Stimulated activated naive CD8-positive, alpha-beta T cell treated with anti-CD3 and anti-CD28 coated beads, Interleukin-15, Interleukin-2, amounts not matched to agents 100 U/mL and 50 U/mL, for 24 hours (primary cell): ENCODE measurements at regions not wholly inside any gene's neighbourhood (a gene's known extent, or its start where the extent isn't known, plus 50 kb on each side); places are given as distances from the start of the nearest gene placed in this dataset.
"Not testable (repeated sequence)": the region's sequence is repeated elsewhere in the genome, so short reads cannot be mapped to it uniquely, and the experiment has no call there.

Experiments used
- ATAC-seq: fragments of 150-1000 bp; cut with Tn5 transposase; one replicate; pipeline ENCODE4 v1.10.0; 2021
- DNase-seq: peaks from one replicate; pipeline ENCODE4 v3.0.0; 2021

DNA sequence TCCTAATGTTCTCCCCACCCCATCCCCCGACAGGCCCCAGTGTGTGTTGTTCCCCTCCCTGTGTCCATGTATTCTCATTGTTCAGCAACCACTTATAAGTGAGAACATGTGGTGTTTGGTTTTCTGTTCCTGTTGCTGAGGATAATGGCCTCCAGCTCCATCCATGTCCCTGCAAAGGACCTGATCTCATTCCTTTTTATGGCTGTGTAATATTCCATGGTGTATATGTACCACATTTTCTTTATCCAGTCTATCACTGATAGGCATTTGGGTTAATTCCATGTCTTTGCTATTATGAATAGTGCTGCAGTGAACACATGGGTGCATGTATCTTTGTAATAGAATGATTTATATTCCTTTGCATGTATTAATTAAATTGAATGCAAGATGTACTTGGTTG, 104.8 kb upstream of the WIPF3 start:
- not testable (repeated sequence) for ATAC-seq, DNase-seq

- DNase-seq, ATAC-seq: not testable (repeated sequence)
Observed at GRCh38 chr7:29703830-29704229, 102.5 kb upstream of the WIPF3 start.

DNA sequence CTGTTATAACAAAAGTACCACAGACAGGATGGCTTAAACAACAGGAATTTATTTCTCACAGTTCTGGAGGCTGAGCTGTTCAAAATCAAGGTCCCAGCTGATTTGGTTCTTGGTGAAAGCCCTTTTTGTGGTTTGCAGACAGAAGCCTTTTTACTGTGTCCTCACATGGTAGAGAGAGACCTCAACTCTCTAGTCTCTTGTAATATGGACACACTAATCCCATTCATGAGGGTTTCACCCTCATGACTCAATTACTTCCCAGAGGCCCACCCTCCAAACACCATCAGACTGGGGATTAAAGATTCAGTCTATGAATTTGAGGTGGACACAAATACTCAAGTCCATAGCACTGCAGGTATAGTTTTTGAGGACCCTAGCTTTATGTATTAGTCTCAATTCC, 97.3 kb upstream of the WIPF3 start:
- DNase-seq, ATAC-seq: not testable (repeated sequence)

GRCh38 chr7:29723127-29723526, 83.2 kb upstream of the WIPF3 start:
- ATAC-seq, DNase-seq: not testable (repeated sequence)

- no peak for DNase-seq
- no peak for ATAC-seq
Observed at GRCh38 chr7:29723599-29723998, 82.7 kb upstream of the WIPF3 start.

- DNase-seq, ATAC-seq: not testable (repeated sequence)
Observed at GRCh38 chr7:29729534-29730165, 76.7 kb upstream of the WIPF3 start.

GRCh38 chr7:29734246-29734731, 72.0 kb upstream of the WIPF3 start:
- ATAC-seq (no peak), DNase-seq (no peak)

DNA sequence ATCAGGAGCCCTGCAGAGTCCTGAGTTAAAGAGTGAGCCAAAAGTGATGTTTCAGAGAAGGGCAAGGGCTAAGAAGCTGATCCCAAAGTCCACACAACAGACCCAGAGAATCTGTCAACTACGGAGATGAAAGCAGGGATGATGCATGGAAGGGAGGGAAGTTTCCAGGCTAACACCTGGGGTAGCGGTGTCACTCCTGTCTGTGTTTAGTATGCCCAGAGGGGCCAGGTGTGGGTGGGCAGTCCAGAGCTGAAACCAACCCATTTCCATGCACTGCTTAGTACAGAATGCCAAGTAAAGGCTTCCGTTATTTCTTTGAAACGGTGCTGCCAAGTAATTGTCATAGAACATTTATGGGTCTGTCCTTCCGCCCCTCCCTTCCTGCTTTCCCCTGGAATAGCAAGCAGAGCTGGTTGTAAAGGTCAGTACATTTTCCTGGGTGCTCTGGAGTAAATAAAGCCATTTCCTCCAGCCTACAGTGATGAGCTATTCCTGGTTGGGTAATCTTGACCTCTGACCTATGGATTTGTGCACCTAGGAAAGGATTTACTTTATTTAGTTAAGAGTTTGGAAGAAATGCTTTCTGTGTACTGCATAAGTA, 58.6 kb upstream of the WIPF3 start:
- not testable (repeated sequence) for DNase-seq, ATAC-seq

- no peak for ATAC-seq
- no peak for DNase-seq
Observed at GRCh38 chr7:29748286-29749099, 57.8 kb upstream of the WIPF3 start.

GRCh38 chr7:29749701-29750321, 56.5 kb upstream of the WIPF3 start:
- DNase-seq (no peak), ATAC-seq (no peak)

DNA sequence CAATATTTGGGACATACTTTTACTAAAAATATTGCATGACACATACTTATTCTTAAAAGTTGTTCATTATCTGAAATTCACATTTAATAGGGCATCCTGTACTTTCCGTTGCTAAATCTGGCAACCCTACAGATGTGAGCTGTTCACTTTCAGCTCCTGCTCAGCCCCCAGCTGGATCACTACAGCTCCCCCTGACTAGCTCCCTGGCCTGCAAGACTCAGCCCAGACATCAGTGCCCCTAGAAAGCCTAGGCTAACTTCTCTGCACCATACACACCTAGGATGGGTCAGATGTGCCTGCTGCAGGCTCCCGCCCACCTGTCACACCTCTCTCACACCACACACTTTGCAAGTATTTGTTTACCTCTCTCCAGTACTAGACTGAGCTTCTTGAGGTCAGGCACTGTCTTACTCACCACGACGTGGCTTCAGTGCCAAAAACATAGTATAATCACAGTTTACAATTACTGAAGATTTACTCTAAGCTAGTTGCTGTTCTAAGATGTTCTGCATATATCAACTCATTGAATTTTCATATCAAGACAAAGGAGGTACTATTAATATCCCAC, 55.9 kb upstream of the WIPF3 start:
- DNase-seq, ATAC-seq: not testable (repeated sequence)

- not testable (repeated sequence) for DNase-seq, ATAC-seq
Observed at GRCh38 chr7:29751012-29751411, 55.3 kb upstream of the WIPF3 start.

DNA sequence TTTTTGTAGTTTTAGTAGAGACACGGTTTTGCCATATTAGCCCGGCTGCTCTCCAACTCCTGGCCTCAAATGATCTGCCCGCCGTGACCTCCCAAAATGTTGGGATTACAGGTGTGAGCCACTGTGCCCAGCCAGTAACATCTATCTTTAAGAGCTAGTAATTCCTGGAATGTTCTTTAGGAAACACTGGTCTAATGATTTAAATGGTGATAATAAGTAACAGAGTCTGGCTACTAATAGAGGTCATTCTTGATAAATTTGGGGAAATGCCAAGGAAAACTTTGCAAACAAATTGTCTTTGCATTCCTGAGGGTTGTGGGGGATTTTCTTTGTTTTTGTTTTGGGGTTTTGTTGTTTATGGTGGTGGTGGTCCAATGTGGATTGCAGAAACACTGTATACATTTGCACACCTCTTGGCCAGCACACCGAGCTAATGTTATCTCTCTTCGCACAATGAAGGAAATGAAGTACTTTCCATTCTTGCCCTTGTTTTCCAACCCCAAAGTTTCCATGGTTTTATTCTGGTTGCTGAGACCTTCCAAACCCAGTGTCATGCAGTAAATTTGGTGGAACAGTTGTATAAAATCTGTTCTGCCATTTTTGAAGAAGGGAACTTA, 51.3 kb upstream of the WIPF3 start:
- no peak for DNase-seq
- no peak for ATAC-seq
